ENCODE measurements at regions not wholly inside any gene's neighbourhood (a gene's known extent, or its start where the extent isn't known, plus 50 kb on each side); places are given as distances from the start of the nearest gene placed in this dataset.

DNA sequence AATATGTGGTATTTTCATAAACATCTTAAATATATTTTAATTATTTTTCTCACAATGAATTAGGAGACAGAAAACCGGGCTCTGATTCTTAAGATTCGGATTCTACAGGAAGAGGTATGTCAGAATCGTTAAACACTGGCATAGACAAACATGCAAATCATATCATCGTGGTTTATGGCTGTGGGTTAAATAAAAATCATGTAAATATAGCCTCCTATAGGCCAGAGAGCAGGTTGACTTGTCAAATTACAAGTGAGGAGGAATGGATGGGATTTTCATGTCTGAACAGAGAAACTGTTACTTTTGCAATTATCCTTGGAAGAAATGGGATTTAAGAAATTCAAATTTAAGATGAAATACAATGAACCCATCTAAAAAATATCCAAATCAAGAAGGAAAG is 74.9 kb upstream of the BCAT1 start:
- DNase-seq (ENCODE audit: low spot score, unreplicated experiment): no peak
- Mint-ChIP-seq H3K27ac (no peak overlapping the region), H3K27me3 (no peaks in the 10 kb centered on the region), H3K9me3 (ENCODE audit: low read depth) (peaks cover 9% of the 10 kb centered on the region), H3K4me3 (ENCODE audit: low read depth) (no peak overlapping the region), H3K36me3 (ENCODE audit: insufficient read depth) (no peaks in the 10 kb centered on the region), H3K4me1 (ENCODE audit: low read depth) (peaks cover 1% of the 10 kb centered on the region)
- TF ChIP-seq, protein P1, sequence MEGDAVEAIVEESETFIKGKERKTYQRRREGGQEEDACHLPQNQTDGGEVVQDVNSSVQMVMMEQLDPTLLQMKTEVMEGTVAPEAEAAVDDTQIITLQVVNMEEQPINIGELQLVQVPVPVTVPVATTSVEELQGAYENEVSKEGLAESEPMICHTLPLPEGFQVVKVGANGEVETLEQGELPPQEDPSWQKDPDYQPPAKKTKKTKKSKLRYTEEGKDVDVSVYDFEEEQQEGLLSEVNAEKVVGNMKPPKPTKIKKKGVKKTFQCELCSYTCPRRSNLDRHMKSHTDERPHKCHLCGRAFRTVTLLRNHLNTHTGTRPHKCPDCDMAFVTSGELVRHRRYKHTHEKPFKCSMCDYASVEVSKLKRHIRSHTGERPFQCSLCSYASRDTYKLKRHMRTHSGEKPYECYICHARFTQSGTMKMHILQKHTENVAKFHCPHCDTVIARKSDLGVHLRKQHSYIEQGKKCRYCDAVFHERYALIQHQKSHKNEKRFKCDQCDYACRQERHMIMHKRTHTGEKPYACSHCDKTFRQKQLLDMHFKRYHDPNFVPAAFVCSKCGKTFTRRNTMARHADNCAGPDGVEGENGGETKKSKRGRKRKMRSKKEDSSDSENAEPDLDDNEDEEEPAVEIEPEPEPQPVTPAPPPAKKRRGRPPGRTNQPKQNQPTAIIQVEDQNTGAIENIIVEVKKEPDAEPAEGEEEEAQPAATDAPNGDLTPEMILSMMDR (IDR thresholded peaks at IDR 0.05; ENCODE audit: unreplicated experiment): no peak

DNA sequence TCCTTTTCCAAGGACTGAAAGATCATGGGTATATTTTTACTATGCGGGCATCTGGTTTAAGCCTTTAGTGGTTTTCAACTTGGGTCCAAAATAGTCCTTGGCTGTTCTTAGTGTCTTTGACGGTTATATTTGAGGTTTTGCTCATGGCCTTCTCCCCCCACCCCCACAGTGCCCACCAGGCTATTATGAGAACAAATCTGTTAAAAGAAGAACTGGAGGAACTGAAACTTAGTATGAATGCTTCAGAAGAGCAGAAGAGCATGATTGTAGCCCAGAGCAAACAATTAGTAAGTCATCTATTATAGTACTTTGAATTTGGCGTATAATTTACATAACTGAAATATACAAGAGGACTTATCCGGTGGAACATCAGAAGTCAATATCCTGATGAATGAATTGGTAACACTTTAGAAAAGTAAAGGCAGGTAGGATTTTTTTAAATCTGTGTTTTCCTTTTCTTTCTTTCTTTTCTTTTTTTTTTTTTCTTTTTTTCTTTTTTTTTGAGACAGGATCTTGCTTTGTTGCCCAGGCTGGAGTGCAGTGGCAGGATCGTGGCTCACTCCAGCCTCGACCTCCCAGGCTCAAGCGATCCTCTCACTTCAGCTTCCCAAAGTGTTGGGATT is 71.8 kb upstream of the BCAT1 start:
- peaks cover 10% of the 10 kb centered on the region for H3K9me3 Mint-ChIP-seq (ENCODE audit: low read depth)
- H3K36me3 Mint-ChIP-seq (ENCODE audit: insufficient read depth): no peaks in the 10 kb centered on the region
- H3K27me3 Mint-ChIP-seq: no peaks in the 10 kb centered on the region
- DNase-seq (ENCODE audit: low spot score, unreplicated experiment): no peak
- no peak overlapping the region for H3K4me3 Mint-ChIP-seq (ENCODE audit: low read depth)
- H3K27ac Mint-ChIP-seq: no peak overlapping the region
- H3K4me1 Mint-ChIP-seq (ENCODE audit: low read depth): peaks cover 1% of the 10 kb centered on the region
- TF ChIP-seq, protein P1 (IDR thresholded peaks at IDR 0.05; ENCODE audit: unreplicated experiment): no peak

DNA sequence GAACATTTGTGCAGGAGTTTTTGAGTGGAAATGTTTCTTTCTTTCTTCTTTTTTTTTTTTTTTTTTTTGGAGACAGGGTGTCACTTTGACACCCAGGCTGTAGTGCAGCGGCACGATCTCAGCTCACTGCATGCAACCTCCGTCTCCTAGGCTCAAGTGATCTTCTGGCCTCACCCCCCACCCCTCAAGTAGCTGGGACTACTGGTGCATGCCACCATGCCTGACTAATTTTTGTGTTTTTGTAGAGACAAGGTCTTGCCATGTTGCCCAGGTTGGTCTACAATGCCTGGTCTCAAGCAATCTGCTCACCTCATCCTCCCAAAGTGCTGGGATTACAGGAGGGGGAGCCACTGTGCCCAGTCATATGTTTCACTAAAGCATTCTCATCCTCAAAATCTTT is 69.2 kb upstream of the BCAT1 start:
- peaks cover 1% of the 10 kb centered on the region for H3K4me1 Mint-ChIP-seq (ENCODE audit: low read depth)
- peaks cover 10% of the 10 kb centered on the region for H3K9me3 Mint-ChIP-seq (ENCODE audit: low read depth)
- DNase-seq (ENCODE audit: low spot score, unreplicated experiment): no peak
- TF ChIP-seq, protein P1 (IDR thresholded peaks at IDR 0.05; ENCODE audit: unreplicated experiment): no peak
- H3K27ac Mint-ChIP-seq: no peak overlapping the region
- H3K4me3 Mint-ChIP-seq (ENCODE audit: low read depth): no peak overlapping the region
- no peaks in the 10 kb centered on the region for H3K27me3 Mint-ChIP-seq
- no peaks in the 10 kb centered on the region for H3K36me3 Mint-ChIP-seq (ENCODE audit: insufficient read depth)

DNA sequence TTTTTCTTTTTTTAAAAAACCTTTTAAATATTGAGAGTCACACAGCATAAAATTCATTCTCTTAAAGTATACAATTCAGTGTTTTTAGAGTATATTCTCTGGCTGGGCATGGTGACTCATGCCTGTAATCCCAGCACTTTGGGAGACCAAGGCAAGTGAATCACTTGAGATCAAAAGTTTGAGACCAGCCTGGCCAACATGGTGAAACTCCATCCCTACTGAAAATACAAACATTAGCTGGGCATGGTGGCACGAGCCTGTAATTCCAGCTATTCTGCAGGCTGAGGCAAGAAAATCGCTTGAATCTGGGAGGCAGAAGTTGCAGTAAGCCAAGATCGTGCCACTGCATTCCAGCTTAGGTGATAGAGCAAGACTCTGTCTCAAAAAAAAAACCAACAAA is 68.4 kb upstream of the BCAT1 start:
- peaks cover 10% of the 10 kb centered on the region for H3K9me3 Mint-ChIP-seq (ENCODE audit: low read depth)
- no peaks in the 10 kb centered on the region for H3K27me3 Mint-ChIP-seq
- H3K4me3 Mint-ChIP-seq (ENCODE audit: low read depth): no peak overlapping the region
- DNase-seq (ENCODE audit: low spot score, unreplicated experiment): no peak
- peaks cover 1% of the 10 kb centered on the region for H3K4me1 Mint-ChIP-seq (ENCODE audit: low read depth)
- H3K36me3 Mint-ChIP-seq (ENCODE audit: insufficient read depth): no peaks in the 10 kb centered on the region
- H3K27ac Mint-ChIP-seq: no peak overlapping the region
- TF ChIP-seq, protein P1 (IDR thresholded peaks at IDR 0.05; ENCODE audit: unreplicated experiment): no peak

DNA sequence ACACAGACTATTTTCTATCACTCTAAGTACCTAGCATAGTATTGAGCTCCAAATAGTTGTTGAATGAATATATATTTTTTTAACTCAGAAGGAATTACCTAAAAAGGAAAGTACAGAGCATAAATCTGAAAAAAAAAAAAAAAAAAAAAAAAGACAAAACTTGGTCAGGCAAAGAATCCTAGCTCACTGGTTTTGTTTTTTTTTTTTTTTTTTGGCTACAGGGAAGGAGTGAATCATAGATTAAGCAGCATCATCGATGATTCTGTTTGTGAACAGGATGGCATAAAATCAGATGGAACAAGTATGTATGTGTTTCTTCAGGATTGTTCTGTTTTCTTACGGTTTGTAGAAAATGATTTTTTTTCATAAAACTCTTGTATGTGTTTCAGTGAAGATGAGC is 66.1 kb upstream of the BCAT1 start:
- no peak overlapping the region for H3K4me3 Mint-ChIP-seq (ENCODE audit: low read depth)
- H3K27me3 Mint-ChIP-seq: no peaks in the 10 kb centered on the region
- peaks cover 10% of the 10 kb centered on the region for H3K9me3 Mint-ChIP-seq (ENCODE audit: low read depth)
- H3K27ac Mint-ChIP-seq: no peak overlapping the region
- no peak for DNase-seq (ENCODE audit: low spot score, unreplicated experiment)
- TF ChIP-seq, protein P1 (IDR thresholded peaks at IDR 0.05; ENCODE audit: unreplicated experiment): no peak
- no peaks in the 10 kb centered on the region for H3K36me3 Mint-ChIP-seq (ENCODE audit: insufficient read depth)
- no peaks in the 10 kb centered on the region for H3K4me1 Mint-ChIP-seq (ENCODE audit: low read depth)

All from progenitor cell of endocrine pancreas (in vitro differentiated cells).